ENCODE measurements at regions not wholly inside any gene's neighbourhood (a gene's known extent, or its start where the extent isn't known, plus 50 kb on each side); places are given as distances from the start of the nearest gene placed in this dataset.

- no peak for DNase-seq
These were observed 202.8 kb upstream of the MTNR1B start for GRCh38 chr11:92766698-92767097.

GRCh38 chr11:92767416-92767815 is 202.0 kb upstream of the MTNR1B start:
- no peak for DNase-seq

- peak; percentile 48 for DNase-seq
These were observed 201.2 kb upstream of the MTNR1B start for GRCh38 chr11:92768121-92768840.

GRCh38 chr11:92769112-92769511 is 200.3 kb upstream of the MTNR1B start:
- DNase-seq: no peak

- no peak for DNase-seq
These were observed 199.0 kb upstream of the MTNR1B start for GRCh38 chr11:92770419-92770818.

GRCh38 chr11:92770981-92771380 is 198.5 kb upstream of the MTNR1B start:
- no peak for DNase-seq

GRCh38 chr11:92771701-92772100 is 197.8 kb upstream of the MTNR1B start:
- no peak for DNase-seq

- no peak for DNase-seq
These were observed 194.3 kb upstream of the MTNR1B start for GRCh38 chr11:92775003-92775676.

- no peak for DNase-seq
These were observed 192.8 kb upstream of the MTNR1B start for GRCh38 chr11:92776676-92777075.

GRCh38 chr11:92779746-92780145 is 189.7 kb upstream of the MTNR1B start:
- no peak for DNase-seq

GRCh38 chr11:92781151-92781550 is 188.3 kb upstream of the MTNR1B start:
- DNase-seq: no peak

GRCh38 chr11:92782806-92783205 is 186.6 kb upstream of the MTNR1B start:
- DNase-seq: no peak

GRCh38 chr11:92784331-92784730 is 185.1 kb upstream of the MTNR1B start:
- DNase-seq: no peak

GRCh38 chr11:92787638-92788037 is 181.8 kb upstream of the MTNR1B start:
- no peak for DNase-seq

GRCh38 chr11:92789761-92790160 is 179.7 kb upstream of the MTNR1B start:
- DNase-seq: no peak

GRCh38 chr11:92790366-92790765 is 179.1 kb upstream of the MTNR1B start:
- DNase-seq: no peak

- DNase-seq: no peak
These were observed 178.4 kb upstream of the MTNR1B start for GRCh38 chr11:92790926-92791616.

- no peak for DNase-seq
These were observed 177.6 kb upstream of the MTNR1B start for GRCh38 chr11:92791886-92792285.

- DNase-seq: no peak
These were observed 176.3 kb upstream of the MTNR1B start for GRCh38 chr11:92793189-92793588.

- DNase-seq: no peak
These were observed 174.7 kb upstream of the MTNR1B start for GRCh38 chr11:92794783-92795182.

- DNase-seq: no peak
These were observed 172.7 kb upstream of the MTNR1B start for GRCh38 chr11:92796744-92797143.

GRCh38 chr11:92797874-92798273 is 171.6 kb upstream of the MTNR1B start:
- no peak for DNase-seq

GRCh38 chr11:92801685-92802084 is 167.8 kb upstream of the MTNR1B start:
- no peak for DNase-seq

- no peak for DNase-seq
These were observed 166.8 kb upstream of the MTNR1B start for GRCh38 chr11:92802644-92803043.
